ENCODE measurements at regions not wholly inside any gene's neighbourhood (a gene's known extent, or its start where the extent isn't known, plus 50 kb on each side); places are given as distances from the start of the nearest gene placed in this dataset.
A peak's percentile ranks its signal among the peaks of the same experiment; 100 is the strongest.
"Not testable (repeated sequence)": the region's sequence is repeated elsewhere in the genome, so short reads cannot be mapped to it uniquely, and the experiment has no call there.

DNA sequence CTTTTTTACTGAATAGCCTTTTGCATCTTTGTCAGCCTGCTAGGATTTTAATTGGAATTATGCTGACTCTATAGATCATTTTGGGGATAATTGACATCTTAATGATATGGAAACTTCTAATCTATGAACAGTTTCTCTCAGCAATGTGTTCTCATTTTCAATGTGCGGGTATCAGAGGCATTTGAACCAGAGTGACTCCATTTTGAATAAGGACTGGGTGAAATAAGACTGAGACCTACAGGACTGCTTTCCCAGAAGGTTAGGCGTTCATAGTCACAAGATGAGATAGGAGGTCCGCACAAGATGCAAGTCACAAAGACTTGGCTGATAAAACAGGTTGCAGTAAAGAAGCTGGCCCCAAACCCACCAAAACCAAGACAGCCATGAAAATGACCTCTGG, 140.5 kb downstream of the IGLL1 start:
- not testable (repeated sequence) for DNase-seq (ENCODE audit: low read depth in 2 of 2, low spot score in 1 of 2)

DNA sequence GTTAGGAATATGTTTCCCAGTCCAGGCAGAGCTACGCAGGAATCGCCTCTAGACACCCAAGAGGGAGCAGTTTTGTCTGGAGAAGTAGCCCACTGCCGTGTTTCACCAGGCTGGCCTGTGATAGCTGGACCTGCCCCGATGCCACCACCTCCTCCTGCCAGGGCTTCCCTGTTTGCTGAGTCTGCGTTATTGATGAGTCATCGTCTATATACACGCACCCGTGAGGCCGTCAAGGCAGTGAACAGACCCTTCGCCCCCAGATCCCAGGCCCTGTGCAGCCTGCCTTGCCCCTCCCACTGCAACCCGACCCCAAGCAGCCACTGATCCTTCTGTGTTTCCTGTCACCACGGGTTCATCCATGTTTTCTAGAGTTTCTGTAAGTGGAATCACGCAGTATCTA, 141.9 kb downstream of the IGLL1 start:
- no peak for DNase-seq (ENCODE audit: low read depth in 2 of 2, low spot score in 1 of 2)

DNA sequence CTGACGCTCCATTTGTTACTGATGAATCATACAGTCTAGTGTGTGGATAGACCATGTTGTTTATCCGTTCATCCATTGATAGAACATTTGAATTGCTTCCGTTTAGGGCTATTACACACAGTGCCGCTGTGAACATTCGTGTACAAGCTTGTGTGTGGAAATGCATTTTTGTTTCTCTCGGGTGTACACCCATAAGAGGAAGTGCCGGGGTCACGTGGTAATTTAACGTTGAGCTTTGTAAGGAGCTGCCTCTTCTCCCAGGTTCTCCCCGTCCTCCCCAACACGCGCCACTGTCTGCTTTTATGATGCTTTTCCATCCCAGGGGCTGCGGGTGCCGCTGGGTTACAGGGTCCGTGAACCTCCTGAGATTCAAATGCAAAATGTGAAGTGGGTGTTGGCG, 142.3 kb downstream of the IGLL1 start:
- no peak for DNase-seq (ENCODE audit: low read depth in 2 of 2, low spot score in 1 of 2)

DNA sequence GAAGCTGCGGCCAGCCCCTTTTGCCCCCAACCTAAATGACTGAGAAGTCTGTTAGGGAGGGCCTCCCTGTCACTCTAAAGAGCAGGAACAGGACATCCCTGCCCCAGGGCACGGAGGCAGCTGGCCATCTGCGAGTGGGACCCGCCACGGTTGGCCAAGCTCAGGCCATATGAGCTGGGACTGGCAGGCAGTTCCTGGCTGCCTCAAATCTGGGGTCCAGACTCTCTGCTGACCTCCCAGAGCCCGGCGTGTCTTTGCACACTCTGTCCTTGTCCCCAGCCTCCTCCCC, 143.0 kb downstream of the IGLL1 start:
- DNase-seq (ENCODE audit: low read depth in 2 of 2, low spot score in 1 of 2) = not testable (repeated sequence)

DNA sequence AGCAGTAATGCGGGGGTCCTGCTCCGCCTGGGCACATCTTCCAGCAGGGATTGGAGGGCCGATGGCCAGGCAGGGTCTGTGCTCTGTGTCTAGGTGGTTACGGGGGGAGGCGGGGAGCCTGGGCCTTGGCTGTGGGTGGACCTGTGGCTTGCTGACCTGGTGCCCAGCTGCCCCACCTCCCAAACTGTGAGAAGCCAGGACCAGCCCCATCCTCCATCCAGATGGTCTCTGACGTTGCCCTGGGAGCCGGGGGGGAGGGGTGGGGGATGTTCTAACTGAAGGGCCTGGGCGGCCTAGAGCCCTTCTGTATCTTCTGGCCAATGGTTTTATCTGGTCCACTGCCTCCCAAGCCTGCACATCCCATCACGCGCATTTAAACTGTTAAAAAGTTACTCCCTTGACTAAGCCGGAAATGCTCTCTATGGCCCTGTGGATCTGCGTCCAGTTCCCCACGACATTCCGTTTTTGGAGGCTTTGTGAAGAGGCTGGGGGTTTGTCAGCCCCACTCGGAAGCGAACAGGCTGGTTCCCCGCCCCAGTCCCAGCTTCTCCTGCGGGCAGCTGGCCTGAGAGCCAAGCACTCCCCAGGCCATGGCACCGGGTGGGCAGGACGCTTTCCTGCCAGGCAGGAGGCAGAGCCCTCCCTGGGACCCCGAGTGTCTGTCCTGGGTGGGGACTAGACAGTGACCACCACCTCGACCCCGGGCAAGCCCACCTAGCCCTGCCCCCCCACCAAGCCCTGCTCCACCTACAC, 143.6 kb downstream of the IGLL1 start:
- not testable (repeated sequence) for DNase-seq (ENCODE audit: low read depth in 2 of 2, low spot score in 1 of 2)

DNA sequence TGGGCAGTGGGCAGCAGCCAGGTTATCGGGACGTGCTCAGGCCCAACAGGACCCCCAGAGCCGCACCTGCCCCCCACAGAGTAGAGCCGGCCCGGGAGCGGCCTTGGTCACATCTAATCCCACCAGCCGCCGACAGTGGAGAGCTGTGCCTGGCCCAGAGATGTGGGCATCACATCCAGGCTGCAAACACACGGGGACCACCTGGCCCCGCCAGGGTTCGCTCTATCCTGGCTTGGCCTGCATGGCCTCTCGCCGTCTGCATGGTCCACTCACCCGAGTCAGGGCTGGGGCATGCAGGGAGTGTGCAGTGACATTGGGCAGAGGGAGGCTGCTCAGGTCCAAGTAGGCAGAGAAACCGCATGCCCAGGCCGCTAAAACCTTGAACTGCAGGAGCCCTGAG, 144.9 kb downstream of the IGLL1 start:
- DNase-seq (ENCODE audit: low read depth in 2 of 2, low spot score in 1 of 2) = not testable (repeated sequence)

DNA sequence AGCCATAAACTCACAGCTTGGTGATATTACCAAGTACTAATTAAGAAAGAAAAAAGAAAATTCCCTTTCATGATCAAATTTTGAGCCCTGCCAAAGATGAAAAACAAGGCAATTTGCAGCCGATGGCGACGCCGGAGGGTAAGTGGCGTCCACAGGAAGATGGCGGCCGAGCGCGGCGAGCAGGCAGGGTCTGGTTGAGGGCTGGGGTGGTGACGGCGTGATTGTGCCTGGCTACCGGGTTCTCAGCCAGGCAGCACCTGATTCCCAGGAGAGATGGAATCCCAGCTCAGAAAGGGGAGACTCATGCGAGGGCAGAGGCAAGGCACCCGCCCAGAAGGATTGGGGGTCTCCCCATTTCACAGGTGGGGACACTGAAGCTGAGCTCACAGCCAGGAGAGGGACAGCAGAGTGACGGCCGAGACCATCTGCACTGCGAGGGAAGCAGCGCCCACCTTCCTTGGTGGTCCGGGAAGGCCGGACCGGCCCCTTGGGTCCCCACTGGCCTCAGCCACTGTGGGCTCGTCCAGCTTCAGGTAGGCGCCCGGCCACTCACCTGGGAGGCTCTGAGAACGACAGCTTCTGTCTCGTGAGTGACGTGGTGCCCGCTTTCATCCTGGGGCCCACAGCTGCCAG, 145.8 kb downstream of the IGLL1 start:
- not testable (repeated sequence) for DNase-seq (ENCODE audit: low read depth in 2 of 2, low spot score in 1 of 2)

DNA sequence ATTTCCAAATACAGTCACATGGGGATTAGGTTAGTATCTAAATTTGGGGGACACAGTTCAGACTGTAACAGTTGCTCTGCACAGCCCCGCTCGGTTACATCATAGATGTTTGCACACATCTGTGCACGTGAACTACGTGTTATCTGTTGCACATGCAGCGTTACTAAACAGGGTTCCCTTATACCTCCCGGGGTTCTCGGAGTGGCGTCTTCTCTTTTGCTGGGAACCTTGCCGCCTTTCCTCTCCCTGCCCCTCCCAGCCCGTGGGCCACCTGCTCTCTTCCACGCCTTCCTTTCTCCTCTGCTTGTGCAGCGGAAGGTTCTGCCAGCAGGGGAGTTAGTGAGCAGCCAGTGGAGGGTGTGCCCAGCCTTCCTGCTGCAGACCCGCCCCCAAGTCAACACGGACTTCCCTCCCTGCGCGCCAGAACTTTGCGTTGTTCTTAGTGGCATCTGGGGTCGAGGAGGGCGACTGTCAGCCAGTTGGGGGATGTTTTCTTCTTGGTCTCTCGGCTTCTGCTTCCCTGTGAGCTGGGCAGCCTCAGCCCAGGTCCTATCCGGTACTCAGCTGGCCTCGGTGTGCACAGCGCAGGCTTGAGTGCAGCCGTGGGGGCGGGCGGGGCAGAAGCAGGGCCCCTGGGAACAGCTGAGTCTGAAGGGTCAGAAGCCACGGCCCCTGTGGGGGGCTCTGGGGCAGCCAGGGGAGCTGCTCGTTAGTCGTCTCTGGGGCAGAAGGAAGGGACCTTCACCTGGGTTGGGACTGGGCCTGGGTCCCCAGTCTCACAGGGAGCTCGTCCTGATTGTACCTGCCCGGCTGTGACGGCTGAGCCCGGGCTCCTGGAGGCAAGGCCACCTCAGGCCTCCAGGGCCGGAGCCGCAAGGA, 146.7 kb downstream of the IGLL1 start:
- DNase-seq (ENCODE audit: low read depth in 2 of 2, low spot score in 1 of 2) = peak in 1 of 2 donors; percentile 5

DNA sequence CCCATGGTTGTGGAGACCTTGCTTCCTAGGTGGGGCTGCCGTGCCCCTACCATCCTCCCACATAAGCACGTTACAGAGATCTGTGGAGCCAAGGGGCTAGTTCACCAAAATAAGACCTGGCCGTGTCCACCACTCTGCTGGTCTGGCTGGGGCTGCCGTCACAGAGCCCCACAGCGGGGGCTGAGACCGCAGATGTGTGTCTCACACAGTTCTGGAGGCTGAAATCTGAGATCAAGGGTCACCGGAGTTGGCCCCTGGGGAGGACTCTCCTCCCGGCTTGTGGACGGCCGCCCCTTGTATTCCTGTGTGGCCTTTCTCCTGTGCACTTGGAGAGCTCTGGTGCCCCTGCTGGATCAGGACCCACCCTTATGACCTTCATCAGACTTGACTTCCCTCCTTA, 147.4 kb downstream of the IGLL1 start:
- not testable (repeated sequence) for DNase-seq (ENCODE audit: low read depth in 2 of 2, low spot score in 1 of 2)

DNA sequence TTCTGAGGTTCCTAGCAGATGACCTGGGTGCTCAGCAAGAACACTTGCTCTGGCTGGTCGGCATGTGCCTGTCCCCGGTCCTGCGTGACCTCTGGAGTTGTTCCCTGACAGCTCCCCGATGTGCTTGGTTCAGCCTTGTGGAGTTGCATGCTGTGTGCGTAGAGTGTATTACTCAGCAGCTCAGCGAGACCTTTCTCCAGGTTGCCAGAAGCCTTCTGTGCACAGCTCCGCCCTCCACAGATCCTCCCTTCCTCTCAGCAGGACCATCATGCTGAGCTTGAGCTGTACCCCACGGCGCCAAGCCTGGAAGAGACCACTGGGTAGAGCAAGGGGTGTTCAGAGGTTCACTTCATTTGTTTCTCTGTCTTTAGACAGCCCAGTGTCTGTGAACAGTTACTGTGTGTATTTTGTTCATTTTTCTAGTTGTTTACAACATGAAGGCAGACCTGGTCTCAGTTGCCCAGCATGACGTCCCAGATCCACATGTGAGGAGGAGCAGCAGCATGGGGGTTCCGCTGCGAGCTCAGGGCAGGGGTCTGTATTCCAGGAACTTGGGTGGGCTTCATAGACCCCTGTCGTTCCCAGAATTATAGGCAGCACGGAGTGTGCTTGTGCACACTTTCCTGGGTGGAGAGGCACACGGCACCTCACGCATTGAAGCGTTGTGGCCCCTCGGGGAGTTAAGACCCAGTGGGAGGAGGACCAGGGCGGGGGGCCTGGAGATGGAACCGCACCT, 148.6 kb downstream of the IGLL1 start:
- DNase-seq (ENCODE audit: low read depth in 2 of 2, low spot score in 1 of 2) = no peak

DNA sequence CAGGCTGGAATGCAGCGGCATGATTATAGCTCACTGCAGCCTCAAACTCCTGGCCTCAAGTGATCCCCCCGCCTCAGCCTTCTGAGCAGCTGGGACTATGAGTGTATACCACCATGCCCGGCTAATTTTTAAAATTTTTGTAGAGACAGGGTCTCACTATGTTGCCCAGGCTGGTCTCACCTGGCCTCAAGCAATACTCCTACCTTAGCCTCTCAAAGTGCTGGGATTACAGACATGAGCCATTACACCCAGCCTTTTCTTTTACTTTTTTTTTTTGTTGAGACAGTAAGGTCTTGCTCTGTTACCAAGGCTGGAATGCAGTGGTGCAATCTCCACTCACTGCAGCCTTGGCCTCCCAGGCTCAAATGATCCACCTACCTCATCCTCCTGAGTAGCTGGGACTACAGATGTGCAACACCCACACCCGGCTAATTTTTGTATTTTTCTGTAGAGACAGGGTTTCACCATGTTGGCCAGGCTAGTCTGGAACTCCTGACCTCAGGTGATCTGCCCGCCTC, 155.5 kb downstream of the IGLL1 start:
- not testable (repeated sequence) for DNase-seq (ENCODE audit: low read depth in 2 of 2, low spot score in 1 of 2)

DNA sequence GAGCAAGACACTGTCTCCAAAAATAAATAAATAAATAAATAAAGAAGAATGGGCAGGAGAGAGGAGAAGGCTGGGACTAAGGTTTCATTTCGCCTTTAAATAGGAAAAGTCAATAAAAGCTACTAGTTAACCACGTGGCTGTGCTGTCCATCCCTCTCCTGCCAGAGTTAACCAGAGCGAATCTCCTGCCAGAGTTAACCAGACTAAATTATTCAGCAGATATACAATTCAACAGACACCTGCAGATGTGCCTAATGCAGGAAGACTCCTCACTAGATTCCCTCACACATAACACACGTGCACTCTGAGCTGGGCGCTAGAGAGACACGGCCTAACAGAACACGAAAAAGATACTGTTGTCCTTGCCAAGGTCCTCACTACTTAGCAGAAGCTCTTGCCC, 156.1 kb downstream of the IGLL1 start:
- DNase-seq (ENCODE audit: low read depth in 2 of 2, low spot score in 1 of 2) = no peak

DNA sequence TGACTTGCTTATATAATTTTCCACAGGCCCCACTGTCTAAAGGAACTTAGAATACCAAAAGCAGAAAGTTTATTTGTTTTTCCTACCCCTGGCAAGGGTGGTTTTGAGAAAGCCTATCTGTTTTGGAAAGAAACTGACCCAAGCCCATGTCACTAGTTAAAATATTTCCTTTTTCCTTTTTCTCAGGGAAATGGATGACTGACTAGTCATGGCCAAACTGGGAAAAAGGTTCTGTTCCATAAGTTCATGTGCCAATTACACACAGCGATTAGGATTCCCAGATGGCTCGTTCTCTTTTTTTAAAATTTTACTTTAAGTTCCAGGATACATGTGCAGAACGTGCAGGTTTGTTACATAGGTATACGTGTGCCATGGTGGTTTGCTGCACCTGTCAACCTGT, 157.8 kb downstream of the IGLL1 start:
- DNase-seq (ENCODE audit: low read depth in 2 of 2, low spot score in 1 of 2) = not testable (repeated sequence)

DNA sequence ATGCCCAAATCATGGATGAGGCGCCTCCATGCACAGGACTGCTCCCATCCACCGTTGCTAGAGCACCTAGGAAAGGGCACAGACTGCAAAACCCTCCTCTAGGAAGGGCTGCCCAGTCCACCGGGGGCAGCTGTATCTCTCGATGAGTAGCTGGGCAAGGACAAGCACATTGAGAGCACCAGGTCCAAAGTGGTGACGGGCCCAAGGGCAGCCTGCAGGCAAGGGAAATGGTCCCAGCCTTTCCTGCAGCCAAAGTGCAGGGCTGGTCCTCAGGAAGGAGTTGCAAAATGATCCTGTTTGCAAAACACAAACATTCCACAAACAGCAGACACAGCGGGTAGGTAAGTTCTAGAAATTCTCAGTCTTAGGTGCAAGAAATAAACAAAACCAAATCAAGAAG, 158.8 kb downstream of the IGLL1 start:
- DNase-seq (ENCODE audit: low read depth in 2 of 2, low spot score in 1 of 2) = not testable (repeated sequence)

DNA sequence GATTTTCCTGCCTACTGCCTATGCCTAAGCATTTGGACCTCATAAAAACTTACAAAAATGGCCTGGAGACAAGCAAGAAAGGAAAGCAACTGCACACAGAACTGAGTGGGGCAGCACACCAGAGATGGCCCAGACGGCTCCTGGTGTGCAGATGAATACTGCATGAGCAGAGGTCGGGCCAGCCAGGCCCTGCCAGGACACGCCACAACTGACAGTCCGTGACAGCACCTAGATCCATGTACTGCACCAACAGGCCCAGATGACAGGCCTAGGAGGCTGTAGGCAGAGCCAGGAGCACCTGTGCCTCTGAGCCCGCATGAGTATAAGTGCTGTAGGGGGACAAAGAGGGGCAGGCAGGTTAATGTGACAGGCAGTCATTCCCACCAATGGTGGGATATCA, 160.2 kb downstream of the IGLL1 start:
- no peak for DNase-seq (ENCODE audit: low read depth in 2 of 2, low spot score in 1 of 2)

DNA sequence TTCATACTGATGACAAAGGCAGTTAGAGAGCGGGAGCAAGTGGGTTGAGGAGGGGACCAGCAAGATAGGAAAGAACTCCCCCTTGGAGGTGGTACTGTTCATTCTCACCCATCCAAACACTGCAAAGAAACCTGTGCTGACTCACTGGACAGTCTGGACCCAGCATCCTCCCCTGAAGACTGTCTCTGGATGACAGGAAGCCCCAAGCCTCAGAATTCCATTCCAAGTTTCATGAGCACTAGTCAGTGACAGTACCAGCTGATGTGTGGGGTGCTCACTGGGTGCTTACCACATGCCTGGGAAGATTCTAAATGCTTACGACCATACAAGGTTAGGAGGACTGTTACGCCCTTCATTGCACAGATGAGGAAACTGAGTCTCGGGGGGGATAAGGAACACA, 160.9 kb downstream of the IGLL1 start:
- no peak for DNase-seq (ENCODE audit: low read depth in 2 of 2, low spot score in 1 of 2)

DNA sequence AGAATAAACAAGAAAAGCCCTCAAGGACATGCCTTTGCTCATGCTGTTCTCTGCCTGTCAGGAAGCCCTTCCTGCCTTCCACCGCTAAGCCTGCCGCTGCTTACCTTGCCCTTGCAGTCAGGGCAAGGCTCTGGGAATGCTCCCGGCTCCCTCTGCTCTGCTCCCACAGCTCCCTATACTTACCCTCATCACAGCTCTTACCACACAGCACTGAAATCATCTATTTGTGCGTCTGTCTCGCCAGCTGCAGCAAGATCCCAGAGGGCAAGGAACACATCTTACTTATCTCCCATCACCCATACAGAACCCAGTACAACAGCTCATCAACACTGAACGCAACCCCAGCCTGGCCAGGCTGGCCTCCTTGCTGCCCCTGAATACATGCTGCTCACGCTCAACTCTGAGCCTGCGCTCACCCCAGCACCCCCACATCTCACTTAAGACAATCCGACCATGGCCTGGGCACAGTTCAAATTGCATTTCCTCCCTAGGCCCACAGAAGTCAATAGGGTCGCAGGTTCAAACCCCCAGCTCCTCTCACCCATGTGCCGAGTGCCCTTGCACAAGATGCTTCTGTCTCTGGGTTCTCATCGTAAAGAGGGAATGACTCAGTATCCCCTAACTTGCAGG, 161.8 kb downstream of the IGLL1 start:
- DNase-seq (ENCODE audit: low read depth in 2 of 2, low spot score in 1 of 2) = no peak

DNA sequence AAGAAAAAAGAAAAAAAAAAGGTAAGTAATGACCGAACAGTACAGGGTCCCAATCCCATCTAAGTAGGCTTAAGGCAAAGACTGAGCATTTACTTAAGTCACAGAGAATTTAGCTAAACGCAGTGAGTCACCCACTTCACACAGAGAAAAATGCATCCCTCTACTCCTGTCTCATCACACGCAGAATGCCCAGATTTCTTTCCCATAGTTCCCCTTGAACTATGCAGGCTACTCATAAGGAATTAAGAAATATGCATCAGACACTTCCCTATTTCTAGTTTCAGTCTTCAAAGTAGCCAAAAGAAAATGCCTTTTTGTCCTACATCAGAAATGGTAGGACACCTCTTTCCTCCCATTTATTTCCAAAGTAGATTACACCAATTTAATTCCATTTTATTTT, 162.8 kb downstream of the IGLL1 start:
- not testable (repeated sequence) for DNase-seq (ENCODE audit: low read depth in 2 of 2, low spot score in 1 of 2)

DNA sequence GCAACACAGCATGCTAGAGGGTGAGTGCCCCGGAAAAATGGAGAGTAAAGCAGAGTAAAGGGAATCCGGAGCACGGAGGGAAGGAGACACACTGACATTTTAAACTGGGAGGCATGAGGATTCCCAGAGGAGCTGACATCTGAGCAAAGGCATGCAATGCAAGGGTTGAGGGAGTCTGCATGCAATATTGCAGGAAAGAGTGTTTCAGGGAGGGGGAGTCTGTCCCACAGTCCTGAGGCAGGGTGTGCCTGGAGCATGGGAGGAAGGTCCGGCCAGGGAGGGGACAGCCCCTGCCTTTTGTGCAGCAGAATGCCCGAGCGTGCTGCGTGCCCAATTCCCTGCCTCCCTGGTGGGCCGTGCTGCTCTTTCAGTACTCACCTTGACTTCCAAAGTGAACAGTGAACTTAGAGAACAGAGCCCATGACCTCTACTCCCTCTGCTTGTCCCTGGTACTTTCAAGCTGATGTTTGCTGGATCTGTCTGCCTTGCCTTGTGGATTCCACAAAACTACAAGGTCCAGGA, 163.9 kb downstream of the IGLL1 start:
- not testable (repeated sequence) for DNase-seq (ENCODE audit: low read depth in 2 of 2, low spot score in 1 of 2)

DNA sequence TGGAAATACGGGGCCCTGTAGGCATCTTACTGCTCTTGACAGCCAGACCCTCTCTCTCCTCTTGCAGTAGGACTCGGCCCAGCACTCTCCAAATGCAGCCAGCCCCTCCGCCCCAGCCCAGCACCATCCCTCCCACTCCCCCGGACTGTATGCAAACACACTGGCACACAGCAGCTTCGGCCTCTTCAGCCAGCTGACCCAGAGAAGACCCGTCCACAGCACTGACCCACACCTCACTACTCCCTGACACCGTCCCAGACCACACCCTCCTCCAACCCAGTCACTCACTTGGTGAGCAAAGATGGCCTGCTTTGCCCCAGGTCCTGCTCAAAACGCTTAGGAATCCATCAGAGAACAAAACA, 164.6 kb downstream of the IGLL1 start:
- DNase-seq (ENCODE audit: low read depth in 2 of 2, low spot score in 1 of 2) = no peak

Measured in stimulated activated CD8-positive, alpha-beta memory T cell treated with anti-CD3 and anti-CD28 coated beads, Interleukin-4, amount 100 ng/mL, for 1 hour (primary cell).